Endothelial cell of umbilical vein (primary cell): ENCODE measurements at regions not wholly inside any gene's neighbourhood (a gene's known extent, or its start where the extent isn't known, plus 50 kb on each side); places are given as distances from the start of the nearest gene placed in this dataset.

Source experiments
- BruUV-seq: library from RNA; stranded (reverse); fragments of 400-500 nt; replicated peaks from 2 replicates; lab custom pipeline; 2021; lab: Mats Ljungman, UMichigan
- CTCF ChIA-PET: fragments of 300-600, 350-600 bp; sonication (Branson Sonifier 250); formaldehyde crosslinking; loops from one replicate; lab custom pipeline; 2021; ENCODE audit warnings: antibody characterized with exemption, inconsistent platforms; lab: Charles Lee
- POLR2A ChIA-PET: fragments of 300-600, 350-600 bp; sonication (Branson Sonifier 250); formaldehyde crosslinking; loops from one replicate; lab custom pipeline; 2021; ENCODE audit warnings: antibody characterized with exemption, inconsistent platforms; lab: Charles Lee
- DNase-seq: peaks from one replicate; pipeline ENCODE4 v3.0.0-alpha.2; 2011; ENCODE audit warnings: low read depth, low spot score
- FAIRE-seq: peaks from 2 replicates; lab custom pipeline; 2011; peaks lifted over from hg19 to GRCh38; lab: Jason Lieb, UNC
- H2AFZ ChIP-seq: 2 replicates; pipeline ENCODE4 v1.6.0; 2012; ENCODE audit warnings: low read depth, low read length, control low read depth, inconsistent platforms
- H3K27ac ChIP-seq: 2 replicates; pipeline ENCODE4 v1.5.1; 2011; ENCODE audit warnings: low read depth, mild to moderate bottlenecking, control low read depth, low read length, moderate library complexity; ENCODE audit not compliant: insufficient read depth
- H3K27me3 ChIP-seq, 2 experiments: 2 replicates each; pipeline versions ENCODE4 v1.6.0 to v1.6.1; 2011; ENCODE audit warnings: low read length in 2 of 2, mixed read lengths in 1 of 2; ENCODE audit not compliant: control insufficient read depth in 2 of 2, insufficient read depth in 2 of 2
- H3K36me3 ChIP-seq, 2 experiments: 2 replicates in 1 of 2; 3 replicates in 1 of 2; pipeline ENCODE4 v1.5.1; 2011; ENCODE audit warnings: low read length in 2 of 2, mild to moderate bottlenecking in 1 of 2, moderate library complexity in 1 of 2; ENCODE audit not compliant: control insufficient read depth in 2 of 2, insufficient read depth in 2 of 2; ENCODE audit errors: extremely low read depth in 1 of 2
- H3K4me1 ChIP-seq: 3 replicates; pipeline ENCODE4 v1.5.1; 2011; ENCODE audit warnings: mild to moderate bottlenecking, low read length; ENCODE audit not compliant: control insufficient read depth, insufficient read depth; ENCODE audit errors: extremely low read depth
- H3K4me2 ChIP-seq: 2 replicates; pipeline ENCODE4 v1.6.1; 2011; ENCODE audit warnings: low read length, control low read depth, mixed read lengths; ENCODE audit not compliant: insufficient read depth
- H3K4me3 ChIP-seq, 3 experiments: fragments of 200-600 bp in 1 of 3; sonication (generic), shearing (Covaris generic) in 1 of 3; replicated peaks in 1 of 3; 2 replicates each; pipeline ENCODE4 v1.5.1; 2011 to 2016; ENCODE audit warnings: control low read depth in 3 of 3, low read length in 3 of 3, mild to moderate bottlenecking in 2 of 3, inconsistent platforms in 1 of 3, low read depth in 1 of 3, moderate library complexity in 1 of 3; ENCODE audit not compliant: insufficient read depth in 1 of 3
- H3K79me2 ChIP-seq: 2 replicates; pipeline ENCODE4 v1.6.0; 2012; ENCODE audit warnings: low read length, inconsistent platforms; ENCODE audit not compliant: control insufficient read depth, insufficient read depth
- H3K9ac ChIP-seq: replicated peaks from 2 replicates; pipeline ENCODE3; 2011; ENCODE audit warnings: low read length, control low read depth; ENCODE audit not compliant: insufficient read depth; ENCODE audit errors: extremely low read depth
- H3K9me1 ChIP-seq: replicated peaks from 3 replicates; pipeline ENCODE4 v1.6.0; 2011; ENCODE audit warnings: mild to moderate bottlenecking, low read length; ENCODE audit not compliant: control insufficient read depth, insufficient read depth; ENCODE audit errors: extremely low read depth
- H3K9me3 ChIP-seq: replicated peaks from 2 replicates; pipeline ENCODE4 v1.5.1; 2012; ENCODE audit warnings: low read length, inconsistent platforms; ENCODE audit not compliant: control insufficient read depth, insufficient read depth
- H4K20me1 ChIP-seq: replicated peaks from 2 replicates; pipeline ENCODE3; 2011; ENCODE audit warnings: mild to moderate bottlenecking, low read length; ENCODE audit not compliant: control insufficient read depth, insufficient read depth; ENCODE audit errors: extremely low read depth
- CTCF ChIP-seq, 2 donors: IDR thresholded peaks; 1 replicate in 1 of 2; 2 replicates in 1 of 2; pipeline ENCODE4 v1.5.1; 2011; ENCODE audit warnings: low read length in 2 of 2, mild to moderate bottlenecking in 2 of 2, moderate library complexity in 2 of 2, control low read depth in 1 of 2, inconsistent platforms in 1 of 2, low read depth in 1 of 2; ENCODE audit not compliant: insufficient read depth in 1 of 2; ENCODE audit errors: extremely low read depth in 1 of 2
- EZH2 ChIP-seq: IDR thresholded peaks from 2 replicates; pipeline ENCODE4 v1.6.1; 2012; ENCODE audit warnings: borderline replicate concordance, low read depth, mild to moderate bottlenecking, moderate library complexity, low read length, inconsistent platforms; ENCODE audit not compliant: severe bottlenecking
- FOS ChIP-seq: IDR thresholded peaks from 2 replicates; pipeline ENCODE4 v1.6.1; 2011; ENCODE audit warnings: mild to moderate bottlenecking, low read length, moderate library complexity, borderline replicate concordance; ENCODE audit not compliant: insufficient read depth
- GATA2 ChIP-seq: IDR thresholded peaks from 2 replicates; pipeline ENCODE4 v1.7.0; 2011; ENCODE audit warnings: low read depth, mild to moderate bottlenecking, moderate library complexity, mixed read lengths, low read length; ENCODE audit not compliant: insufficient read length, insufficient read depth
- JUN ChIP-seq: IDR thresholded peaks from 2 replicates; pipeline ENCODE4 v1.6.1; 2011; ENCODE audit warnings: borderline replicate concordance, low read depth; ENCODE audit not compliant: insufficient read length, insufficient read depth
- MAX ChIP-seq: IDR thresholded peaks from 2 replicates; pipeline ENCODE4 v1.6.1; 2011; ENCODE audit not compliant: insufficient read depth, insufficient read length
- MYC ChIP-seq: IDR thresholded peaks from one replicate; pipeline ENCODE4 v1.6.1; 2011; ENCODE audit warnings: mild to moderate bottlenecking, low read depth, low read length
- POLR2A ChIP-seq: IDR thresholded peaks from 2 replicates; pipeline ENCODE4 v1.6.1; 2012; ENCODE audit warnings: low read depth, mild to moderate bottlenecking, control low read depth, low read length
- POLR2AphosphoS5 ChIP-seq: IDR thresholded peaks from 2 replicates; pipeline ENCODE4 v1.6.1; 2012; ENCODE audit warnings: low read depth, mild to moderate bottlenecking, control low read depth, low read length, moderate library complexity; ENCODE audit not compliant: insufficient read depth
- dilution Hi-C: fragments of 300-500 bp; cut with MboI; formaldehyde crosslinking; loops from one replicate; pipeline ENCODE4 v1.15.0; 2019; ENCODE audit warnings: low sequenced_read_pairs; ENCODE audit not compliant: extremely low pct_ligation_motif_present
- intact Hi-C: fragments of 100-400 bp; cut with micrococcal nuclease; formaldehyde crosslinking; loops from one replicate; pipeline ENCODE4 v1.10.0; 2022

- no peak for TF ChIP-seq POLR2A
- TF ChIP-seq FOS: no peak
- no peak for TF ChIP-seq JUN
- no peak for TF ChIP-seq POLR2AphosphoS5
- TF ChIP-seq MYC: no peak
- TF ChIP-seq EZH2: no peak
- no peak for TF ChIP-seq CTCF (IDR thresholded peaks at IDR 0.05; ENCODE audit: extremely low read depth in 1 of 2, insufficient read depth in 1 of 2, low read depth in 1 of 2, low read length in 2 of 2)
- no peak for TF ChIP-seq MAX
- TF ChIP-seq GATA2: no peak
- dilution Hi-C loops: no loop called here
- POLR2A ChIA-PET: no interaction called here
- H3K4me2 ChIP-seq: no peak overlapping the region
- FAIRE-seq (no peak), DNase-seq (no peak)
- intact Hi-C loops: no loop called here
- H3K36me3 ChIP-seq: no peaks in the 10 kb centered on the region
- no peaks in the 10 kb centered on the region for H3K9me1 ChIP-seq
- no TSS peak for BruUV-seq
- no peak overlapping the region for H3K4me3 ChIP-seq
- H3K4me1 ChIP-seq: no peaks in the 10 kb centered on the region
- no peaks in the 10 kb centered on the region for H3K27me3 ChIP-seq
- no peak overlapping the region for H3K27ac ChIP-seq
- CTCF ChIA-PET: no interaction called here
- H3K9ac ChIP-seq: no peak overlapping the region
- H3K9me3 ChIP-seq: no peaks in the 10 kb centered on the region
- no peaks in the 10 kb centered on the region for H3K79me2 ChIP-seq
- no peak overlapping the region for H2AFZ ChIP-seq
- no peaks in the 10 kb centered on the region for H4K20me1 ChIP-seq
Observed at GRCh38 chr16:27722207-27722606, 172.3 kb downstream of the KATNIP start.
